ENCODE measurements at regions not wholly inside any gene's neighbourhood (a gene's known extent, or its start where the extent isn't known, plus 50 kb on each side); places are given as distances from the start of the nearest gene placed in this dataset.

DNA sequence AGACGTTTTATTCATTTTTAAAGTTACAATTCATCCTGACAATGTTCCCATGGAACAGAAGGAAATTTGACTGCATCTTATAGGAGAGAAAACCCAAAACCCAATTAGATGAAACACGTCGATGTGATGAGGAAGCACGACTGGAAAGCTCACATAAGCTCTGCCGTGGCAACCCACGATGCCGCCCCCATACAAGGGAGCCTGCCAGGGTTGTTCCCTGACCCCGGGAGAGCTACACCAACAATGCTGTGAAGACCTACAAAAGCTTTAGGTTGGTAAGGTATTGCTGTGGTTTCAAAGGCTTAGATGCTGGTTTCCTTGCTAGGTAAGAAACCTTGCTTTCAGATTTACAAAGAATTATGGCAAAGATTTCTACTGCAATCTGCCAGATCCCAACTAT is 393.1 kb downstream of the KLF12 start:
- Histone ChIP-seq H3K4me3 (ENCODE audit: low read depth, low read length) (no peak overlapping the region), H3K4me1 (ENCODE audit: control insufficient read depth, insufficient read depth, low read length) (no peaks in the 10 kb centered on the region), H3K27ac (ENCODE audit: extremely low read depth, low read depth, low read length) (no peak overlapping the region), H3K36me3 (ENCODE audit: control insufficient read depth in 2 of 2, insufficient read depth in 1 of 2, low read length in 2 of 2) (no peaks in the 10 kb centered on the region), H3K9me3 (ENCODE audit: control insufficient read depth, insufficient read depth, low read depth, low read length) (no peaks in the 10 kb centered on the region)
- TF ChIP-seq ZIC2 (tag by site-specific recombination; IDR thresholded peaks at IDR 0.05) = no peak
- no peak for TF ChIP-seq ZNF341 (tag by site-specific recombination; IDR thresholded peaks at IDR 0.05; ENCODE audit: low read depth)
- no peak for TF ChIP-seq ZNF404 (tag by site-specific recombination; IDR thresholded peaks at IDR 0.05)
- no peak for TF ChIP-seq ZFP69B (tag by site-specific recombination; IDR thresholded peaks at IDR 0.05)
- TF ChIP-seq ZNF155 (tag by site-specific recombination; IDR thresholded peaks at IDR 0.05) = no peak
- TF ChIP-seq ZBTB48 (tag by site-specific recombination; IDR thresholded peaks at IDR 0.05) = no peak
- TF ChIP-seq ZNF660 (tag by site-specific recombination; IDR thresholded peaks at IDR 0.05) = no peak
- TF ChIP-seq ZNF623 (tag by site-specific recombination; IDR thresholded peaks at IDR 0.05) = no peak
- TF ChIP-seq GLI2 (tag by site-specific recombination; IDR thresholded peaks at IDR 0.05; ENCODE audit: borderline replicate concordance, low read depth) = no peak
- TF ChIP-seq, protein P1, sequence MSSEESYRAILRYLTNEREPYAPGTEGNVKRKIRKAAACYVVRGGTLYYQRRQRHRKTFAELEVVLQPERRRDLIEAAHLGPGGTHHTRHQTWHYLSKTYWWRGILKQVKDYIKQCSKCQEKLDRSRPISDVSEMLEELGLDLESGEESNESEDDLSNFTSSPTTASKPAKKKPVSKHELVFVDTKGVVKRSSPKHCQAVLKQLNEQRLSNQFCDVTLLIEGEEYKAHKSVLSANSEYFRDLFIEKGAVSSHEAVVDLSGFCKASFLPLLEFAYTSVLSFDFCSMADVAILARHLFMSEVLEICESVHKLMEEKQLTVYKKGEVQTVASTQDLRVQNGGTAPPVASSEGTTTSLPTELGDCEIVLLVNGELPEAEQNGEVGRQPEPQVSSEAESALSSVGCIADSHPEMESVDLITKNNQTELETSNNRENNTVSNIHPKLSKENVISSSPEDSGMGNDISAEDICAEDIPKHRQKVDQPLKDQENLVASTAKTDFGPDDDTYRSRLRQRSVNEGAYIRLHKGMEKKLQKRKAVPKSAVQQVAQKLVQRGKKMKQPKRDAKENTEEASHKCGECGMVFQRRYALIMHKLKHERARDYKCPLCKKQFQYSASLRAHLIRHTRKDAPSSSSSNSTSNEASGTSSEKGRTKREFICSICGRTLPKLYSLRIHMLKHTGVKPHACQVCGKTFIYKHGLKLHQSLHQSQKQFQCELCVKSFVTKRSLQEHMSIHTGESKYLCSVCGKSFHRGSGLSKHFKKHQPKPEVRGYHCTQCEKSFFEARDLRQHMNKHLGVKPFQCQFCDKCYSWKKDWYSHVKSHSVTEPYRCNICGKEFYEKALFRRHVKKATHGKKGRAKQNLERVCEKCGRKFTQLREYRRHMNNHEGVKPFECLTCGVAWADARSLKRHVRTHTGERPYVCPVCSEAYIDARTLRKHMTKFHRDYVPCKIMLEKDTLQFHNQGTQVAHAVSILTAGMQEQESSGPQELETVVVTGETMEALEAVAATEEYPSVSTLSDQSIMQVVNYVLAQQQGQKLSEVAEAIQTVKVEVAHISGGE (tag by site-specific recombination; conservative IDR thresholded peaks at IDR 0.05; ENCODE audit: low read depth) = no peak
- TF ChIP-seq ZSCAN16 (tag by site-specific recombination; IDR thresholded peaks at IDR 0.05) = no peak
- TF ChIP-seq TCF7L2 (IDR thresholded peaks at IDR 0.05; ENCODE audit: borderline replicate concordance, low read depth, low read length) = no peak
- TF ChIP-seq ZNF16 (tag by site-specific recombination; IDR thresholded peaks at IDR 0.05; ENCODE audit: low read depth) = no peak
- TF ChIP-seq ZNF560 (tag by site-specific recombination; IDR thresholded peaks at IDR 0.05; ENCODE audit: borderline replicate concordance) = no peak
- TF ChIP-seq ZSCAN23 (tag by site-specific recombination; IDR thresholded peaks at IDR 0.05) = no peak
- no peak for TF ChIP-seq ZNF211 (tag by site-specific recombination; IDR thresholded peaks at IDR 0.05; ENCODE audit: low read depth)
- TF ChIP-seq ZNF654 (tag by site-specific recombination; IDR thresholded peaks at IDR 0.05; ENCODE audit: low read depth) = no peak
- no peak for TF ChIP-seq ZNF324 (tag by site-specific recombination; IDR thresholded peaks at IDR 0.05)
- no peak for TF ChIP-seq ZNF629 (tag by site-specific recombination; IDR thresholded peaks at IDR 0.05)
- CTCF ChIA-PET = interaction anchor here (0.7 kb wide), 1 partner anchor 15 kb away, joined by 3 read pairs; no protein-coding TSS in a partner anchor
- POLR2A ChIA-PET = no interaction called here

DNA sequence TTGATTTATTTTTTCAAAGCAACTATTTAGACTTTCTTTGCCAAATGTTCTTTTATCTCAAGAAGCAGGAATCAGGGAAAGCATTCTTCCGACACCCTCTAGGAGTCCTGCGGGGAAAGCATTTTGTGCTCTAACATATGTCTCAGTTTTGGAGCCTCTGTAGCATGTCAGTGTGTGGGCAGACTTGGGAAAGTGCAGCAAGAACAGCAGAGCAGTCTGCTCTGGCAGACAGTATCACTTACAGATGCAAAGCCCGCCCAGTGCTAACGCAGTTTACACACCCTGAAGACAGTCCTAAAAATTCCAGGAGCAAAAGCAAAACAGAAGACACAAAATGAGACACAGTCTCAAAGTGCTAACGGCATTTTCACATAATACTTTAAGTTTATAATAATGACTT is 393.5 kb downstream of the KLF12 start:
- ChIA-PET CTCF (no interaction called here), POLR2A (no interaction called here)
- H3K4me3 ChIP-seq (ENCODE audit: low read depth, low read length) = no peak overlapping the region
- no peaks in the 10 kb centered on the region for H3K9me3 ChIP-seq (ENCODE audit: control insufficient read depth, insufficient read depth, low read depth, low read length)
- TF ChIP-seq ZNF600 (tag by site-specific recombination; IDR thresholded peaks at IDR 0.05) (no peak), ZNF426 (tag by site-specific recombination; IDR thresholded peaks at IDR 0.05) (no peak)
- H3K27ac ChIP-seq (ENCODE audit: extremely low read depth, low read depth, low read length) = no peak overlapping the region
- H3K4me1 ChIP-seq (ENCODE audit: control insufficient read depth, insufficient read depth, low read length) = no peaks in the 10 kb centered on the region
- no peaks in the 10 kb centered on the region for H3K36me3 ChIP-seq (ENCODE audit: control insufficient read depth in 2 of 2, insufficient read depth in 1 of 2, low read length in 2 of 2)

DNA sequence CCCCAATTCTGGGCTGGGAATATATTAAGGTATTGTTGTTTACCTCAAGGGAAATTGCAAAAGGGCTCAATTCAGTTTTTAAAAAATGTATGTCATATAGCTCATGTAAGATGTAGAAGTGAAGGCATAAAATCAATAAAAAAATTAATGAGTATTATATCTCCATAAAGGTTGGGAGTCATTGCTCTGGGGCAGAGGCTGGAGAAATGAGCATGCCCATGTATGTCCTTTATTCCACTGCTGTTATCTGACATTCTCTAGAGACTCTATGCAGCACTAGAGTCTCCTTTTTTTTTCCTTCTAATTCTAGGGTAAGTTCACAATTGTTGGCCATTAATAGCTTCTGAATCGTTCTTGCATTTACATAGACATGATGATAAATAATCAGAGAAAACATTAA is 394.8 kb downstream of the KLF12 start:
- H3K27ac ChIP-seq (ENCODE audit: extremely low read depth, low read depth, low read length) = no peak overlapping the region
- POLR2A ChIA-PET = no interaction called here
- H3K9me3 ChIP-seq (ENCODE audit: control insufficient read depth, insufficient read depth, low read depth, low read length) = no peaks in the 10 kb centered on the region
- H3K4me1 ChIP-seq (ENCODE audit: control insufficient read depth, insufficient read depth, low read length) = no peaks in the 10 kb centered on the region
- CTCF ChIA-PET = no interaction called here
- H3K4me3 ChIP-seq (ENCODE audit: low read depth, low read length) = no peak overlapping the region
- H3K36me3 ChIP-seq (ENCODE audit: control insufficient read depth in 2 of 2, insufficient read depth in 1 of 2, low read length in 2 of 2) = no peaks in the 10 kb centered on the region
- TF ChIP-seq HOXA7 (CRISPR knock-in tag; IDR thresholded peaks at IDR 0.05; ENCODE audit: borderline replicate concordance) (no peak), ZNF19 (tag by site-specific recombination; IDR thresholded peaks at IDR 0.05; ENCODE audit: low read depth) (no peak), GFI1B (tag by site-specific recombination; IDR thresholded peaks at IDR 0.05) (no peak), EGR2 (tag by site-specific recombination; IDR thresholded peaks at IDR 0.05; ENCODE audit: low read depth) (no peak), ZNF660 (tag by site-specific recombination; IDR thresholded peaks at IDR 0.05) (no peak), ZNF629 (tag by site-specific recombination; IDR thresholded peaks at IDR 0.05) (no peak), ZNF837 (tag by site-specific recombination; IDR thresholded peaks at IDR 0.05) (no peak)
- TF ChIP-seq, protein P2, sequence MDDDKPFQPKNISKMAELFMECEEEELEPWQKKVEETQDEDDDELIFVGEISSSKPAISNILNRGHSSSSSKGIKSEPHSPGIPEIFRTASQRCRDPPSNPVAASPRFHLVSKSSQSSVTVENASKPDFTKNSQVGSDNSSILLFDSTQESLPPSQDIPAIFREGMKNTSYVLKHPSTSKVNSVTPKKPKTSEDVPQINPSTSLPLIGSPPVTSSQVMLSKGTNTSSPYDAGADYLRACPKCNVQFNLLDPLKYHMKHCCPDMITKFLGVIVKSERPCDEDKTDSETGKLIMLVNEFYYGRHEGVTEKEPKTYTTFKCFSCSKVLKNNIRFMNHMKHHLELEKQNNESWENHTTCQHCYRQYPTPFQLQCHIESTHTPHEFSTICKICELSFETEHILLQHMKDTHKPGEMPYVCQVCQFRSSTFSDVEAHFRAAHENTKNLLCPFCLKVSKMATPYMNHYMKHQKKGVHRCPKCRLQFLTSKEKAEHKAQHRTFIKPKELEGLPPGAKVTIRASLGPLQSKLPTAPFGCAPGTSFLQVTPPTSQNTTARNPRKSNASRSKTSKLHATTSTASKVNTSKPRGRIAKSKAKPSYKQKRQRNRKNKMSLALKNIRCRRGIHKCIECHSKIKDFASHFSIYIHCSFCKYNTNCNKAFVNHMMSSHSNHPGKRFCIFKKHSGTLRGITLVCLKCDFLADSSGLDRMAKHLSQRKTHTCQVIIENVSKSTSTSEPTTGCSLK (tag by site-specific recombination; IDR thresholded peaks at IDR 0.05) = no peak
- TF ChIP-seq, protein P3, sequence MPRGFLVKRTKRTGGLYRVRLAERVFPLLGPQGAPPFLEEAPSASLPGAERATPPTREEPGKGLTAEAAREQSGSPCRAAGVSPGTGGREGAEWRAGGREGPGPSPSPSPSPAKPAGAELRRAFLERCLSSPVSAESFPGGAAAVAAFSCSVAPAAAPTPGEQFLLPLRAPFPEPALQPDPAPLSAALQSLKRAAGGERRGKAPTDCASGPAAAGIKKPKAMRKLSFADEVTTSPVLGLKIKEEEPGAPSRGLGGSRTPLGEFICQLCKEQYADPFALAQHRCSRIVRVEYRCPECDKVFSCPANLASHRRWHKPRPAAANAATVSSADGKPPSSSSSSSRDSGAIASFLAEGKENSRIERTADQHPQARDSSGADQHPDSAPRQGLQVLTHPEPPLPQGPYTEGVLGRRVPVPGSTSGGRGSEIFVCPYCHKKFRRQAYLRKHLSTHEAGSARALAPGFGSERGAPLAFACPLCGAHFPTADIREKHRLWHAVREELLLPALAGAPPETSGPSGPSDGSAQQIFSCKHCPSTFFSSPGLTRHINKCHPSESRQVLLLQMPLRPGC (tag by site-specific recombination; IDR thresholded peaks at IDR 0.05) = no peak

All from HEK293 (cell line).